C4-2B (cell line): ENCODE measurements at regions not wholly inside any gene's neighbourhood (a gene's known extent, or its start where the extent isn't known, plus 50 kb on each side); places are given as distances from the start of the nearest gene placed in this dataset.

Source experiments
- ZFX ChIP-seq: fragments of 450-650 bp; IDR thresholded peaks from 2 replicates; pipeline ENCODE4 v1.6.1; 2017
- TF ChIP-seq, protein P1 (sequence below): fragments of 450-650 bp; conservative IDR thresholded peaks from 2 replicates; pipeline ENCODE4 v1.5.1; 2017; ENCODE audit warnings: mild to moderate bottlenecking

GRCh38 chr5:85143138-85143537 is 758.5 kb upstream of the EDIL3 start:
- TF ChIP-seq, protein P1, sequence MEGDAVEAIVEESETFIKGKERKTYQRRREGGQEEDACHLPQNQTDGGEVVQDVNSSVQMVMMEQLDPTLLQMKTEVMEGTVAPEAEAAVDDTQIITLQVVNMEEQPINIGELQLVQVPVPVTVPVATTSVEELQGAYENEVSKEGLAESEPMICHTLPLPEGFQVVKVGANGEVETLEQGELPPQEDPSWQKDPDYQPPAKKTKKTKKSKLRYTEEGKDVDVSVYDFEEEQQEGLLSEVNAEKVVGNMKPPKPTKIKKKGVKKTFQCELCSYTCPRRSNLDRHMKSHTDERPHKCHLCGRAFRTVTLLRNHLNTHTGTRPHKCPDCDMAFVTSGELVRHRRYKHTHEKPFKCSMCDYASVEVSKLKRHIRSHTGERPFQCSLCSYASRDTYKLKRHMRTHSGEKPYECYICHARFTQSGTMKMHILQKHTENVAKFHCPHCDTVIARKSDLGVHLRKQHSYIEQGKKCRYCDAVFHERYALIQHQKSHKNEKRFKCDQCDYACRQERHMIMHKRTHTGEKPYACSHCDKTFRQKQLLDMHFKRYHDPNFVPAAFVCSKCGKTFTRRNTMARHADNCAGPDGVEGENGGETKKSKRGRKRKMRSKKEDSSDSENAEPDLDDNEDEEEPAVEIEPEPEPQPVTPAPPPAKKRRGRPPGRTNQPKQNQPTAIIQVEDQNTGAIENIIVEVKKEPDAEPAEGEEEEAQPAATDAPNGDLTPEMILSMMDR = no peak
- no peak for TF ChIP-seq ZFX
